NCI-H1092 treated with DMSO at 0.1 percent for 48 hours (cell line): ENCODE measurements at regions not wholly inside any gene's neighbourhood (a gene's known extent, or its start where the extent isn't known, plus 50 kb on each side); places are given as distances from the start of the nearest gene placed in this dataset.

Experiments
- DNase-seq: peaks from one replicate; lab custom pipeline; 2025; lab: John Stamatoyannopoulos, UW

GRCh38 chr5:58069846-58070245 is 390.0 kb downstream of the PLK2 start:
- no peak for DNase-seq

GRCh38 chr5:58069016-58069705 is 390.7 kb downstream of the PLK2 start:
- DNase-seq, result no peak

DNA sequence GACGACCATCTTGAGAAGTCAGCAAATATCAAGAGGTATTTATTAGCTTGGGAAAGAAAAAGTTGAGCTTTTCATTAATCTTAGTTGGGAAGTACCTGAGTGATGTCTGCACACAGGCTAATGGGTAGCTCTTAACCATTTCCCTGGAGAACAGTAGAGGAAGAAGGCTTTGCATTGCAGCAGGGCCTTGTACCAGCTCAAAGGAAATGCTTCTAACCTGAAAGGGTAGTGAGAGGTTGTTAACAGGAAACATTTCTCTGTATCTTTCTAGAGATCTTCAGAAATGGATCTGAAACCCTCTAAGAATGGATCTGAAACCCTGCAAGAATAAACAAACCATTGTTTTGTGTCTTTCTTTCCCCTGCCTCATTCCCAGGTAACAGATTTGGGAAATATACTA is 393.3 kb downstream of the PLK2 start:
- no peak for DNase-seq

- DNase-seq, result no peak
Measured at GRCh38 chr5:58066076-58066475, 393.8 kb downstream of the PLK2 start.

DNA sequence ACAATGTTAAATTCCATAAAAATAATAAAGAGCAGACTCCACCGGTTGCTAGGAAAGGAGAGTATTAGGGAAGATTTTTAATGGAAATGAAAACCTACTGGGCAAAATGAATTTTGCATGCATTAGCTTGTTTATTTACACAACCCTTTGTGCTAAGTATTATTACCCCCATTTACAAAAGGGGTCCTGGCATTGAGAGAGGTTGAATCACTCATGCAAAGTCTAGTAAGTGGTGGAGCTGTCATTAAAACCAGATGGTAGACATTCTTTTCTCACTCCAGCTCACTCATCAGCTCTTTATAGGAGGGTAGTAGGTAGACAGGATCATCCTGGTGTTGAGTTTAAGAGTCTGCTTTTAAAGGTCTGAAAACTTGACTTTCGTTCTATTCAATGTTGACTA is 395.1 kb downstream of the PLK2 start:
- DNase-seq, result no peak

DNA sequence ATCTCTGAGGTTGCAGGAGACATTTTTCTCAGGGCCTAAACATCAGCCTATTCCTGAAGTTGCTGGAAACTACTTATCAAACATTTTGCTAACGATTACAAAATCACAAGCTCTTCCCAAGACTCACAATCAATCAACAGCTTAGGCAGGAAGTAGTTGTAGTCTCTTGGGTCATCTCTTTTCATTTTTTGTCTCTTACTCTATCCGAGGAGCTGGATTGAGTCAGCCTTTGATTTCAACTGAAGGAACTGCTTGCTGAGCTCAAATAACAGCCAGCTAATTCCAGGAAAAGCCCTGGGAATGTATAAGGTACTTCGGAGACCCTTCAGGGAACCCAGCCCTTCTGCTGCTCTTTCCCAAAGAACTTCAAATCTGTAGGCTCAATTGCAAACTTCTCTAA is 398.9 kb downstream of the PLK2 start:
- no peak for DNase-seq

- DNase-seq, result no peak
Measured at GRCh38 chr5:58057324-58057723, 402.6 kb downstream of the PLK2 start.

GRCh38 chr5:58056546-58056945 is 403.3 kb downstream of the PLK2 start:
- DNase-seq, result no peak

DNA sequence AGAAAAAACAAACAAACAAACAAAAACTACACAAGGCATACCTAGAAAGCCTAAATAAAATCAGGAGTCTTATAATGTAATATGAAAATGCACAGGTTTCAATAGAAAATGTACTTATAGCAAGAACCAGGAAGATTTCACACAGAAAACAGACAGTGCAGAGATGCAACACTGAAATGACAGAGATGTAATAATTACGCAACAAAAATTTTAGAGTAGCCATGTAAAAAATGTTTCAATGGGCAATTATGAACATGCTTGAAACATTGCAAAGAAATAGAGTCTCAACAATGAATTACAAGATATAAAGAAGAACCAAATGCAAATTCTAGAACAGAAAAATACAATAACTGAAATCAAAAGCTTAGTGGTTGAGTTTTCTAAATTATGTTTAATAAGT is 405.9 kb downstream of the PLK2 start:
- DNase-seq, result no peak

GRCh38 chr5:58048954-58049353 is 410.9 kb downstream of the PLK2 start:
- no peak for DNase-seq

DNA sequence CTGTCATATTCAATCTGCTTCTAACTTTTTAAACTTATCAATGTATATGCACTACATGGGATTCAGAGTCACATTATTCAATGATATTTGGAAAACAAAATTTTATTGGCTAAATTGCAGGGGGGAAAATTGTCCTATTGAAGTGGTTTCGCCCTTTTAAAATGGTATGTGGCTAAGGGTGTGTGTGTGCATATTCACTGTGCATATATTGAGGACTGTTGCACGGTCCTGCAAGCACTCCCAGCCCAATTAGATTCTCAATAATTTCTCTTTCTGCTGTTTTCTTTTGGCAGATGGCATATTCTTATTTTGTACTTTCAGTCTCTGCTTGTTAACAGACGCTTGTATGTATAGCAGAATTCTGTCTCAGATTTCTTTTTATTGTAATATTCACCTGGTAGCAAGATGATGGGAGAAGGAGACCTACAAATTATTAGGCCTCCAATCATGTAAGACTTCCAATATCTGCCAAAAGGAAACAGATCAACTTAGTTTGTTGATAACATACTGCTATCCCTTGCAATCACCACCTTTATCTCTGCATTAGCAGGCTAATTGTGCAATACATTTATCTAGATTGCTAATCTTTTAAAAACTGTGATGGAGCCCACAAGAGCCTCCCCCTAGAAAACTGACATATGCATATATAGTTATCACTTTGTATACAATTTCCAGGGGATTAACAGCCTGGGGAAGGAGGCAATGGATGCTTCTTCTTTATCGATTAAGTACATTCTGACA is 411.5 kb downstream of the PLK2 start:
- DNase-seq, result no peak

DNA sequence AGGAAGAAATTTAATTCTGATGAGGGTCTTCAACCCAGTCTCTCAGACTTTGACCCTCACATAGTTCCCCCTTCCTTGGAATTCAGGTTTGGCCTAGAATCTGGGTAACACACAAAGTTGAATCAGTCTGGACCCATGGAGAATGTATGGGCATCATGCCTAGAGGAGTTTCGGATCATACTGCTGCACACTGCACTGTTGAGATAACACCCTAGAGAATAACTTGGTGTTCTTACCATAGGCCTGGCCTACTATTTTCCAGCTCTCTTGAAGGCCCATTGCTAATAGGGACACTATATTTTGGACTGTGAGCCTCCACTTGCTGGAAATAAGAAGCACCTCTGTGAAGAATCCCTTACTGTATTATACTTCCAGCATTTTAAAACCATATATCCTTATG is 413.5 kb downstream of the PLK2 start:
- DNase-seq, result no peak

DNA sequence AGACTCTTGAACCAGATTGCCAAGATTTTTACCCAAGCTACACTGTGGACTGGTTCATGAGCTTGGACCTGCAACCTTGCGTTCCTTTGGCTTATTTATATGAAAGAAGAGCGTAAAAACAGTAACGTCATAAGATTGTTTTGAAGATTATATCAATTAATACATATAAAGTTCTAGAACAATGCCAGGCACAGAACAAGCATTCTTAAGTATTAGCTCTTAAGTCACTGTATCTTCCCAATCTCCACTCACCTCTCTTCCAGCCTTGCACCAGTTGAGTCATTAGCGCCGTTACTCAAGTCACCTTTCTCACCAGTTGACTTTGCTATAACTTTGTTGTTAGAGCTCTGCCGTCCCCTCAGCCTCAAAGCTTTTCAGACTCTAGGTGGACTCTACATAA is 415.7 kb downstream of the PLK2 start:
- DNase-seq, result no peak

DNA sequence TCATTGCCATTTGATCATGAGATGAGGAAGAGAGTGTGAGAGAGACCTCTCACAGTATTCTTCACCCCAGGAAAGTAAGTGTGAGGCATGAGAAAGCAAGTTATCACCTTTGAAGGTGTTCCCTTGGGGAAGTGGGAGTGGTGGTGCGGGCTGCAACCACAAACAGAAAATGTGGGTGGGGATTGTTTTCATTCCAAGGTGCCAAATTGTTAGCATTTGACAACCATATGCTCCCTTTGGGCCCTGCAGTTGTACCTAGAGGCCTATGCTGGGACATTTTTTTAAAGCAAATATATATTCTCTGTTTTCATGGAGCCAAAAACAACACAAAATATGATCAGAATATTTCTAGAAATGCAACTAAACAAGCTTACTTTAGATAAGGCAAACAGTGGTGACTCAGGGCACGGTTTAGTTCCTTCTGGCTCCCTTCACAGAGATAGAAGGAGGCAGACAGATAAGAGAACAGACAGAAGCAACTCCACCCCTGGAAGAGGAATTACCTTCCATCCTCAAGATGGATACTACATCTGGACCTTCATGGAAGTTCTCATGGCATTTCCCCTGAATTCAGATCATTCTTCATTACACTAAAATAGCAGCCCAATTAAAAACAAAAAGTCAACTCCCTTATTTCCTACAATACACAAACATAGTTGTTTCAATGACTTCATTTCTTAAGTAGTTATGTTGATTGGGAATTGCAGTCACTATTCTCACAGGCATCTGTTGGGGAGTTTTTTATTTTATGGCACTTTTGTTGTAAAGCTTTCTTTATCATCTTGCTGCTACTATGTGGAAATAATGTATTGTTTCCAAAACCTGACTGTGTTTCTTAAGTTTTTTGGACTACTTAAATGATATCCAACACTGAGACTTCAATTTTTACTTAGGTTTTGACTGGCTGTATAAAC is 416.6 kb downstream of the PLK2 start:
- DNase-seq, result no peak

- DNase-seq, result no peak
Measured at GRCh38 chr5:58041884-58042283, 418.0 kb downstream of the PLK2 start.

DNA sequence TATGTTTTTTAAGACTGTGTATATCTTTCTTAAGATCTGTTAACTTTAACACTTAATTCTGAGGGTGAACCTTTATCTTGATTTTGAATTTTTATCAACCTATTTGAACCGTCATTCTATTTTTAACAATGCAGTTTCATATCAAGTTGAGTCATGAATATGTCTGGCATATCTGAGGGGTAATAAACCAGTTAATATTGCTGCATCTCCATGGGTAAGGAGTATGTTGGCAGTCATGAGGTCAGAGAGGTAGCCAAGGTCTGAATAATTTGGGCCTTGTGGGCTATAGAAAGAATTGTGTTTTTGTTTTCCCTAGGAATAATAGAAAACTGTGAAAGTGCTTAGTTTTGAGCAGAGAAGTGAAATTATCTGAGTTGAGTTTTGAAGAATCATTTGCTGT is 419.0 kb downstream of the PLK2 start:
- DNase-seq, result no peak

DNA sequence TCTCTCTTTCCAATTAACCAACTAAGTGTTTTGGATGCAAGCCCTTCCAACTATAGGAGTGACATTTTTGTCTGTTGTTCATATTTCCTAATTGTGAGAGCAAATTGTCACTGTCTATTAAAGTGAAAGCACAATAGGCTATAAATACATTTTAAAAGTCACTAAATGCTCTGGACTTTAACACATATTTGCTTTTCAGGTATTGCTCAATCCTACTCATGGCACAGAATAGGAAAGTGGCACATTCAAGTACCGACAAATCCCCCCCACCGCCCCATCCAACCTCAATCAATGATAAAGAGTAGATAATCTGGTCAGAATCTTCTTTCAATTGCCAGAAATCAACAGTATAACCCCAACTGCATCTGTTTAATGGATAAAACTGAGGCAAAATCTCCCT is 419.8 kb downstream of the PLK2 start:
- DNase-seq, result no peak

- DNase-seq, result no peak
Measured at GRCh38 chr5:58037899-58038298, 422.0 kb downstream of the PLK2 start.

GRCh38 chr5:58025809-58026208 is 434.1 kb downstream of the PLK2 start:
- no peak for DNase-seq

- DNase-seq, result no peak
Measured at GRCh38 chr5:58024151-58024550, 435.7 kb downstream of the PLK2 start.

DNA sequence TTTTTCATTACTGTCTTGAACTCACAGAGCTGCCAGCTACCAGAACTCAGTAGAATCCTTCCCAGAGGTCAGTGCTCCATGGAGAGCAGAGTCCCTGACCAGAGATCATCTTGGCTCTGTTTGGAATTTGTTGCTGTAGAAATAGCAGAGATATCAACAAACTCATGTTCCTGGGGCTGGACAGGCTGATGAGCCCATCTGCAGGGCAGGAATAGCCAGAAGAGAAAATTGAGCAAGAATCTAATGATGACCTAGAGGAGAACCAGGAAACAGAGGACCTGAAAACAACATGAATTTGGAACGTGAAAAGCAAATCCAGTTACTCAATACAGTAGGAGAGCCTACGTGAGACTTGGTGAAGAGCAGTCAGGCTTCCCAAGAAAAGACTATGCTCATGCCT is 437.8 kb downstream of the PLK2 start:
- DNase-seq, result no peak

GRCh38 chr5:58021466-58021865 is 438.4 kb downstream of the PLK2 start:
- DNase-seq, result no peak

GRCh38 chr5:58019614-58020013 is 440.3 kb downstream of the PLK2 start:
- DNase-seq, result no peak
